Dermis blood vessel endothelial cell (primary cell): ENCODE measurements at regions not wholly inside any gene's neighbourhood (a gene's known extent, or its start where the extent isn't known, plus 50 kb on each side); places are given as distances from the start of the nearest gene placed in this dataset.

Experiments used
- DNase-seq: peaks from one replicate; pipeline ENCODE4 v3.0.0; 2010

DNA sequence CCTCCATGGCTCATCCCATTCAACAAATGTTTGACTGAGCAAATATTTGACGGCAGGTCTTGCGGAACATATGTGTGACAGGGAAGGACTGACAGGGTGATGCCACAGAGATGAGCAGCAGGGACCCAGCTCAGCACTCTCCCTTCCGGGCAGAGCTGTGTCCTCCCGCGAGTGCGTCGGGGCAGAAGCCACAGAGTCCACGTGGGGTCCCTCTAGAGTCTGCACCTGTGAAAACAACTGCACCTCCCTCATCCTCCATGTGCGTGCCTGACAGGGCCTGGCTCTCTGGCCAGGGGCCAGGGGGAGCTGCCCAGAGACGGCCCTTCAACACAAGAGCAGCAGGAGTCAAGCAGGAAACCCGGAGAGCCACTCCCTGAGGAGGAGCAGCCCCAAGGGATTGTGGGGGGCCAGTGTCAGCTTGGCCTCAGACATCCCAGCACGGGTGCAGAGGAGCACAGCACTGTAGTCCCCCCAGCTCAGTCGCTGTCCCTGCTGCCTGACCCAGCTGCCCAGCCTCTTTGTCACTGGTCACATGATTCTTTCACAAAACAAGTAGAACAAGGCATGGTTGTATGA lies 83.6 kb upstream of the TMEM72 start:
- DNase-seq: no peak

DNA sequence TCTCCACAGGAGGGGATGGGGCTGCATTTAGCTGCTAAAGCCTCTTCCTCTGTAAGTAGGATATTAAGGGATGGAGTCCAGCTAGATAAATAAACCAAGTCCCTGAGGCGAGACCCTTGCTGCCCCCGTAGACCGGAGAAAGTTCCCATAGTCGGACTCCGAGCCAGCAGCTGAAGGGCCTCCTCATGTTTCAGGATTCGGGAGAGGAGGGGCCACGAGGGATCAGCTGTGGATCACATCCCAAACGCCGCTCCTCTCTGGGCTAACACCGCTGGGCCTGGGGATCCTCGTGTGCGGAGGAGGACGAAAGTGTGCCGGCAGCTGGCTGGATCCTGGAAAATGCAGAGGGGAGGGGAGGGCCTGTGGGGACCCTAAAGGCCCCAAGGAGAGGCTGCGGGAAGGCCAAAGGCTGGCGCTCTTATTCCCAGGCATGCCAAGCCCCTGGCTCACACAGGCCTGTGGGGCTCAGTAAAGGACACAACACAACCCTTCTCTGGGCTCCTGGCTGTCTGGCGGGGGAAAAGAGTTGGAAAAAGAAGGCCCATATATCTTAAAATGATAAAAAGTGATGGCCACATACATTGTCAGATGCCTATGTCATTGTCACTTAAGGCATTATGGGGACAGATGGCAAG lies 82.5 kb upstream of the TMEM72 start:
- DNase-seq: no peak

DNA sequence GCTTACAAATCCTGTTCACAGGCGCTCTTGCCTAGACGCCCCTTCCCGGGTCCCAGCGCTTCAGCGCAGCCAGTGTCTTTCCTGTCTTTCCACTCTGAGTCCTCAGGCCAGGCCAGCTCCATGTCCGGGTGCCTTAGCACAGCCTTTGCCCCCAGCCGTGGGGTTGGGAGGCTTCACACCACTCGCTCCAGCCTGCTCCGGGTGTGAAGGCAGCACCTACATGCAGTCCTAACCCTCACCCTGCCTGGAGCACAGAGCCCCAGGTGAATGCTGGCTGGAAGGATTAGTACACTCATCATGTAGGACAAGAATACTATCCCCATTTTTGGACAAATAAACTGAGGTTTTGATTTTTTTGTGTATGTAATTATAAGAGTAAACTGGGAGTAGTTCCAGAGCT lies 81.7 kb upstream of the TMEM72 start:
- DNase-seq: no peak

DNA sequence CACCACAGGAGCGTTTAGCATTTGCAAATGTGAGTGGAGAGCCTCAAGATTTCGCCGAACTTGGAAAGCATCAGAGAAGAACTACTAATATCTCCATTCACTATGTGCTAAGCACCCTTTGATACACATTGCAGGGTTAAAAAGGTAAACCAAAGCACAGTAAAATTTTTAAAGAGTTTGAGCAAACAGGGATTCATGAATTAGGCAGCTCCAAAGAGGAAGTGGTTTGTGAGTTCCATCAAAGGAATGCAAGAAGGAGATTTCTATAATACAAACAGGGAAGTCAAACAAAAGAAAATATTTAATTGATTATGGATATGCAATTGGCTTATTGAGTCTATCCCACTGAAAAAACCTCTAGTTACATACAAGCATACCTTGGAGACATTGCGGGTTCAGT lies 81.1 kb upstream of the TMEM72 start:
- DNase-seq: no peak

DNA sequence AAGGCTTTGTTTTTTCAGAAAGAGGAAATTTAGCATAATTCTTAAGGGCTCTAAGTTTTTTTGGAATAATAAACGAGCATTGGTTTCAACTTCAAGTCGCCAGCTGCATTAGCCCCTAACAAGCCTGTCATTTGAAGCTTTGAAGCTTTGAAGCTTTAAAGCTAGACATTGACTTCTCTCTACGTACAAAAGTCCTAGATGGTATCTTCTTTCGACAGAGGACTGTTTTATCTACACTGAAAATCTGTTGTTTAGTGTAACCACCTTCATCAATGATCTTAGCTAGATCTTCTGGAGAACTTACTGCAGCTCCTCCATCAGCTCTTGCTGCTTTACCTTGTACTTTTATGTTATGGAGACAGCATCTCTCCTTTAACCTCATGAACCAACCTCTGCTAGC lies 79.6 kb upstream of the TMEM72 start:
- DNase-seq: no peak

DNA sequence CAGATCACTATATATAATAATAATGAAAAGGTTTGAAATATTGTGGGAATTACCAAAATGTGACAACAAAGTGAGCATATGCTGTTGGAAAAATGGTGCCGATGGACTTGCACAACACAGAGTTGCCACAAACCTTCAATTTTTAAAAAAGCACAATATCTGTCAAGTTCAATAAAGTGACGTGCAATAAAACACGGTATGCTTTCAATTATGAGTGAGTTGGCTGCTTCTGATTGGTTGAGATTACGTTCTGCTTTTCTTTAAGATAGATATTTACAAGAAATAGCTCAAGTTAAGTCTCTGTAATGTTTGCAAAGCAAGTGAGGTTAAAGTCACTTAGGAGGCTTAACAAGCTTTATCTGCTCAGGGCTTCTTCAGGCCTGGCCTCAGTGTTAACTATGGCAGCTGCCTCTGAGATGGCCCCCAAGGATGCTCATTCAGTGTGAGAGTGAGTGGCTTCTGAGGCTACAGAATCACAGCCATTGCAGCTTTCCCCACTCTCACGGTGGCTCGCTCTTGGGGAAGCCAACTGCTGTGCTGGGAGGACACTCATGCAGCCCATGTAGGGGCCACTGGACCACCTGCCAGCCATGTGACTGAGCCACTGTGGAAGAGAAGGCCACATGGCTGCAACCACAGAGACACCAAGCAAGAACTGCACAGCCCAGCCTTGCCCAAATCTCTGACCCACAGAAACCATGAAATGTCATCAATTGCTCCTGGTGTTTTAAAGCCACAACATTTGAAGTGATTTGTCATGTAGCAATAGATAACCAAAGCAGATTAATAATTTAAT lies 78.3 kb upstream of the TMEM72 start:
- no peak for DNase-seq

DNA sequence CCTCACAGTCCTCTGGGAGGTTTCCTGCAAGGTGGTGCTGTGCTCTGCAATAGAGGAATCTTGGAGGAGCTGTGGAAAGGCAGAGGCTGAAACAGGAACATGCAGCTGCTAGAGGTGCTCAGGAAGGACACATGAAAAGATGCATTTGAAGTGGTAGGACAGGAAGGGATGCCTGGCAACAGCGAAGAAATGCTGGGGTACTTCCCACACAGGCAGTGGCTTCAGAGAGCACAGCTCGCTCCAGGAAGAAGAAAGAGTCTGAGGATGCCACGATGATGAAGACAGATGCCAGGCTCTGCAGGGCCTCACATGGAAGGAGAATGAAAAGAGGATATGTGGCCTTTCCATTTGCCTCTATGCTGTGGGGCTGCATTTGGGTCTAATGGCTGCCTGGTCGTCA lies 77.0 kb upstream of the TMEM72 start:
- no peak for DNase-seq

DNA sequence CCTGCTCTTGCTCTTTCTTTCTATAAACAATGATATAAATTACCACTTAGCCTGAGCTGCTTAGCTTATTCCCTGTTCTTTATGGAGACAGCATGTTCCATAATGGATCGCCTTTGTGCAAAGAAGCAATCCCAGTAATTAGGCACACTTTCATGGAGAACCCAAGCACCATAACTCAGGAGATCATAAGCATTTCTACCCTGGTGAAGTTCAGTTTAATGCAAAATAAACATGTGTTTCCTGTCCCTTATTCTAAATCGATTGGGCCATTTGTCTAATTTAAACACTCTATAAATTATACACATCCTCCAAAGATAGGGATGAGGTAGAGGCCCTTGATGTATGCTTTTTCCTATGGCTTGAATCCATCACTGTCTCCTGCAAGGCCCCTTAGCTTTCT lies 75.8 kb upstream of the TMEM72 start:
- no peak for DNase-seq

DNA sequence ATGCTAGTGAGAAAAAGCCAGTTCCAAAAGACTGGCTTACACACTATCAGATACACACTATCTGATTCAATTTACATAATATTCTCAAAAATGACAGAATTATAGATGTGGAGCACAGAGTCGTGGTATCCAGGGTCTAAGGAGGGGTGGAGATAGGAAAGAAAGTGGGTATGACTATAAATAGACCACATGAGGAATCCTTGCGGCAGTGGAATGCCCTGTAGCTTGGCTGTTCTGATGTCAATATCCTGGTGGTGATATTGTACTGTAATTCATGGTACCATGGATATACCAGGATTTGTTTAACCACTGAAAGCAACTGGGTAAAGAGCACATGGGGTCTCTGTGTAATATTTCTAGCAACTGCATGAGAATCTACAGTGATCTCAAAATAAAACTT lies 67.7 kb upstream of the TMEM72 start:
- DNase-seq: no peak

DNA sequence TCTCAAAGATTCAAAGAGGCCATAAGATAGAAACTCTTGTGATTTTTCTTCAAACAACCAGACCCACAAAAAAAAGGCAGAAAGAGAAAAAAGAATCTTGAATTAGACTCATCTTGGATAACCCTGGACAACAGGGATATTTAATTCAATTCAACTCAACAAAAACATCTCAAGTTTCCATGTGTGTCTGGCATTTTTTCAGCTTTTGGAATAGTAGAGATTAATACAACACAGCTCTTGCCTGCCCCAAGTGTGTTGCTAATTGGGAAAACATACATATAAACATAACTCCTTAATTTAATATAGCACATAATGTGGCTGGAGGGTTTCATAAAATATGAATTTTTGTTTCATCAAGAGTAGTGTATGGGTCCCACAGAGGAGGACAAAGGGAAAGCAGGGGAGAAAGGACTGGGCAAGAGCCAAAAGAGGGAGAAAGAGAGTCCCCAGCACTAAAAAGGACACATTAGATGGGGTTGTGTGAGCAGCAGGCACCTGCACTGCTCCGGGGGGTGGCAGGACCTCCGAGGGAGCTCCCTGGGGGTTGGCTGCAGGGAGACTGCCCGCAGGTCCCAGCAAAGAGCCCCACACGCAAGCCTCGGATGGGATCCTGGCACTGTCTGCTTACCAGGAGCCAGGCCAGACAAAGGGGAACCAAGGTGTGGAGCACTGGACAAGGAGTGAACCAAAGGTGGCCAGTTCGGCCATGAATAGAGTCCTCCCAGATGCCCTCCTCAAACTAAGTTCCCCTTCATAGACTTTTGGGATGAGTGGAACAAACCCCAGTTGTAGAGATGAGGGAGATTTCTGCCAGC lies 65.6 kb upstream of the TMEM72 start:
- DNase-seq: no peak

DNA sequence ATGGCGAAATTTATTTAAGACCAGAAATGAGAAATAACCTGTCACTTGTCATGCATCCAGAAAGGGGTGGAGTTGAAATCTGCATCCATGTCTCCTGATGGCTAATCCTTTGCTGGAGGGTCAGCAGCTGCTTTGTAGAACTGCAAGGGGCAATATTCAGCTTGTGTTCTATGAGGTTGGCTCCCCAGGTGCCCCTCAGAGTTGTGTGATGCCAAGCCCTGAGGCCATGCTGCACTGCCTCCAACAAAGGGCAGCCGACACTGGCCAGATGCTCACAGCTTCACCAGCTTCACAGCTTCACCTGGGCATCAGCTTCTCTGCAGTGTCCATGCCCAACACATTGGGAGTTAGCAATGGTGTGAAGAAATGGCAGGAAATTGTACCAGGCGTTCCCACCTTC lies 64.0 kb upstream of the TMEM72 start:
- DNase-seq: no peak

DNA sequence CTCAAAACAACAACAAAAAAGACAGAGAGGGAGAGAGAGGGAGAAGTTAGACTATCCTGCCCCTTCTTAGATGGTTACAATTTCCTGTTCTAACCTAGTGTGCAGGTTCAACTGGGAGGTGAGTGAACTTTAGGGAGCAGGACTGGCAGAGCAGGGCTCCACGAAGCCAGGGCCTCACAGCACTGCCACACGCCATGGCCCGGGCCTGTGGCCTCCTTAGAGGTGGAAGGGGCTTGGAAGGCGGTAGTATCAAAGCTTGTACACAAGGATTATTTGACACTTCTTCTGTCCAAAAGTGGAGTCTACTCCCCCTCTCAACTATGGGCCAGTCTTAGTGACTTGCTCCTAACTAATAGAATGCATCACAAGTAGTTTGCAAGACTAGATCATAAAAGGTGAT lies 62.9 kb upstream of the TMEM72 start:
- DNase-seq: no peak

DNA sequence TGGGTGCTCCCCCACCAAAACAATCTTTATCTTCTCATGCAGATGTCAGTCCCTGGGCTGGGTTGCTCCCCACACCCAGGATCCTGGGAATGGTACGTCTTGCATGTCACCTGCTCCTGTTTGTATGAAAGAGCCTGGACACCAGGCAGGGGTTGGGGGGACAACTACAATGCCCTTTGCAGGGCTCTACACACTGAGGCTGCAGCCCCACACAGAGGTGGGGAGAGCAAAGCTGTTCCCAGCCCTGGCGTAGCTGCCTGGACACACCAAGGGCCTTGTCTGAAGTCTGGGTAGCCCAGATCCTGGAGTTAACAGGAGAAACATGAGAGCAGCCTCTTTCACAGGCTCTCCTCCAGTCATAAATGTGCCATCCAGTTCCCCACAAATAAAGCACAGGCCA lies 61.2 kb upstream of the TMEM72 start:
- no peak for DNase-seq

DNA sequence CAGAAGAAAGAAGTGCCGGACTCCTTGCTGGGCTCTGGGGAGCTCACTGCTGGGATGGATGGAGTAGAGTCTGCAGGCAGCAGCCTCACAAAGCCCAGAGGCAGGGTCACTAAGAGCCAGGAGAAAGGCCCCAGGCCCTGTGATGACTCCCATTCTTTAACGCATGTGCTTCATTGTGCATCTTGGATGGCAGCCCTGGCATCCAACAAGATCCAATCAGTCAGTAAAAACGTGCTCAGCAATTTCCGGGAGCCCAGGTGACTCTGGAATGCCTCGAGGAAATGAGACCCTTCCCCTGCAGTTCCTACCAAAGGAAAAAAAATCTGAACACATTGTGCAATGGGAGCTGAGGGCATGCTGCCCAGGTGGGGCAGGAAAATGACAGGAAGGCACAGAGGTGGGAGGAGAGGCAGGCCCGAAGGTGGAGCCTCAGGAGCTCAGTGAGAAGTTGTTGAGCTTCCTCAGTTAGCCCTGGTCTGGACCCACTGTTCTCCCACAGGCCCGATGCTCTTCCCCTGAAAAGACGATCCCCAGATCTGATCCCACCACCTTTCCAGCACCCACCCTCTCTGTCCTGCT lies 60.7 kb upstream of the TMEM72 start:
- DNase-seq: peak; percentile 18

DNA sequence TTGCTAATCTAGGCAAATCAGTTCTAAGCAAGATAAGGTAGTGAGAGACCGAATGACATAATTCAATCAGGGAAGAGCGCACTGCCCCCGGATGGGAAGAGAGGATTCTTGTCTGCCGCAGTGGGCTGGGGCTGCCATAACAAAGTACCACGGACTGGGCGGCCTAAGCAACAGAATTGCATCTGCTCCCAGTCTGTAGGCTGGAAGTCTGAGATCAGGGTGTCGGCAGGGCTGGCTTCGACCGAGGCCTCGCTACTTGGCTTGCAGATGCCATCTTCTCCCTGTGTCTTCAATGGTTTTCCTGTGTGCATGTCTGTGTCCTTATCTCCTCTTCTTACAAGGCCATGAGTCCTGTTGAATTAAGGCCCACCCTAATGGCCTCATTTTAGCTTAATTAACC lies 59.7 kb upstream of the TMEM72 start:
- DNase-seq: no peak

DNA sequence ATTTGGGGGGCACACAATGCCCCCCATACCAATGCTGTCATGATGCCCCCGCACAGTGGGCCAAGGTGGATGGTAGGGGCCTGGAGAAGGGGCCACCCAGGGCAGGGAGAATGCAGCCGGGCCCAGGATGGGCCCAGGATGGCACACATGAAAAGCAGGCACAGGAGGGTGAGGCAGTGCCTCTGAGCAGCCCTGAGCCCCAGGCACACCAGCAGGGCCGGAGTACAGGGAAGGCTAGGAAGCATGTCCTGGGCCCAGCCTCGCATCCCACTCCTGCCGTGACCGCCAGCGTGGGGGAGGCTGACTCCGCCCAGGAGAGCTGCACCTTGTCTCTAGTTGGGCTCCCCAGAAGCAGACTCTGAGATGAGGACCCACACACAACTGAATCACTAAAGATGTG lies 59.3 kb upstream of the TMEM72 start:
- no peak for DNase-seq

DNA sequence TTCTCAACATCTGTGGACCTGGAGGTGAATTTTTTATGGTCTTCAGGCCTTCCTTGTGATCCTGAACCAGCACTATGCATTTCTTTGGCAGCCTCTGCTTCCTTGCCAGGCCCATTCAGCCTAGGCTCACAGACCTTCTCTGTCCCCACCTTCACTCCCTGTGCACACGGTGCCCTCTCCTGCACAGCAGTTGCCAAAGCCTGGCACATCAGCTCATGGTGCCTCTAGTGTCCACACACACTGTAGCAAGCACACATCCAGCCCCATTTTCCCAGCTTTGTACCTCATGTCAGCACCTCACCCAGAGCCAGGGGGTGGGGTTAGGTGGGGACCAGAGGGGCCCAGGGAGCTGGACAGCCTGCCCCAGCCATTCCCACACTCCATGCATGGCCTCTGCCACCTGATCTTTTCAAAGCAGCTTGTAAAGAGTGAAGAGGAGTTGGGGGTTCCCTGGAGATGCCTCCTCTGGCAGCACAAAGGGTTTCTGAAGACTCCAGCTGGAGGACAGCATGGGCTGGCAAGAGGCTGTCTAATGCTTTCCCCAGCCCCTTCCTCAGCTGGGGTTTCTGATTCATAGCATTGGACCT lies 57.9 kb upstream of the TMEM72 start:
- peak; percentile 15 for DNase-seq

DNA sequence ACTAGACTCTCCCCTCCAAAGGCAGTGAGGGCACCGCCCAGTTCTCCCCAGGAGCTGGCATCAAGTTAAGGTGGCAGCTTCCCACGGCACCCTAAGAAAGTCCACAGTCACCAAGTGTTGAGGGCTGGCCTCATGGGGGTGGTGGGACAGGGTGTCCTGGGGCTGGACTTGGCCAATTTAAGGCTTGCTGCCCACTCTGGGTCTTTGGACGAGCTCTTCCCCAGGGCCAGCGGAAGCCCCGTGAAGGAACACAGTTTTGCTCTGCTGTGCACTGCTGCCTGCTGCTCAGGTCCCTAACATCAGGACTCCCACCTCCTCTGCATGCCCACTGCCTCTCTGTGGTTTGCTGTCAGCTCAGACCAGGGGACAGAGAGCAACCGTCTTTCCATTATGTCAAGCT lies 57.3 kb upstream of the TMEM72 start:
- no peak for DNase-seq

DNA sequence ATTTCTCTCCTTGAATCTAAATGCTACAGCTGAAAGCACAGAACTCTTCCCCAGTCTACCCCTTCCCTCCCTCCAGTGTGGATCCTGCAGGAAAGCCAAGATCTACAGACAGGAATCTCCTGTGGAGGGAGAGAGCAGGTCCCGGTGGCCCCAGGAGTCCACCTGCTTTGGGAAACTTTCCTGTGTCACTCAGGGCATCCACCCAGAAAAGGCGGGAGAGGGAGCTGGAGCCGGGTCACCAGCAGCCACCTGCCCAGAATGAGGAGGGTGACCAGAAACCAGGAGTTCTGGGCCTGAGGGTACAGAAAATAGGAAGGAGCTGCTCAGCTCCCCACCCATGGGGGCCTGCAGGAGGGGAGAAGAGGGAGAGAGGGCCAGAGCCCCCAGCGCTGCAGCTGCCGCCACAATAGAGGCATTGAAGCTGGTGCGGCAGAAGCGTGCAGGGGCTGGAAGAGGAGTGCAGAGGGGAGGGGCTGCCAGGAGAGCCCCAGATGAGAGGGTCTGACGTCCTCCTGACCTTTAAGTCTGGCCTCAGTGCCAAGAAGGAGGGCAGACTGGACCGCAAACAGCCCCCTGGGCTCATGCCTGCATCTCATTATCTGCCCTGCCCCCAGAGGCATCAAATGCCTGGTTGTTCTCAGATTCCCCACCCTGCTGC lies 56.3 kb upstream of the TMEM72 start:
- DNase-seq: no peak

DNA sequence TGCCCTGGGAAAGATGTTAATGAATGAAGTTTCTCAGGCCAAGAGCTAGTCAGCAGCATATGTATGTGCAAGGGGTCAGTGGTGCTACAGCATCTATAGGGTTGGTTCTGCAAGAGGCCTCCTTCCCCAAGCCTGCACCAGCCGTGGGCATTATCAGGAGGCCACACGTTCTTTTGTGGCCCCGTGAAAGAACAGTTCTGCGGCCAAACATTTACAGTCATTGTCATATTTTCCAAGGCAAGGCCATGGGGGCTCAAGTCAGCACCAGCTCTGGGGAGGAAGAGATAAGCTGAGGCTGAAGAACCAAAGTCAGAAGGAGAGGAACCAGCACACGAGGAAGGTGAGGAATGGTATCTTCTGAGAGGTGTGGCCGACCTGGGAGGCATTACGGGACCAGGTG lies 54.4 kb upstream of the TMEM72 start:
- DNase-seq: no peak

DNA sequence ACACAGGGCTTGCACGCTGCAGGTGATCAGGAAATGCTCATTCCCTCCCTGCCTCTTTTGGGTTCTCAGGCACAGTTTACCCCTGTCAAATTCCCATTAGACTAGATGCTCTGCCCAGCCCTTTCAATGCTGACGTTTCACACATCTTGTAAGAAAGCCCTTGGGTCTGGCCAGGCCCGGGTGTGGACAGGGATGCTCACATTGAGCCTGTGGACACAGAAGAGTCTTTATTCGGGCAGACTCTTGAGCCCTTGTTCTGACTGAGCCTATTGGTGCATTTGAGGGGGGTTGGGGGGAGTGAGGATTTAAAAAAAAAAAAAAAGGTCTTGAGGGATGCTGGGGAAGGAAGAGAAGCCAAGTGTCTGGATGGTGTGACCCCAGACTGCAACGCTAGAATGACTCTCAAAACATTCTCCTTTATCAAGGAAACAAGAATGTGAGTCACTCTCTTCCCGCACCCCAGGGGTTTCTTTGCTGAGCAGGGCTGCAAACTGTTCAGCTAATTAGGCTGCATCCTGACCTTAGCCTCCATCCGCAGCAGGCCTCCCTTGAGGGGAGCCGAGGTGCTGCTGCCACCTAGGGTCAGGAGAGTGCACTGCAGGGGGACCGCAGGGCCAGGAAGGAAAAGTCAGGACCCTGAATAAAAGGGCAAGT lies 53.6 kb upstream of the TMEM72 start:
- peak; percentile 75 for DNase-seq

DNA sequence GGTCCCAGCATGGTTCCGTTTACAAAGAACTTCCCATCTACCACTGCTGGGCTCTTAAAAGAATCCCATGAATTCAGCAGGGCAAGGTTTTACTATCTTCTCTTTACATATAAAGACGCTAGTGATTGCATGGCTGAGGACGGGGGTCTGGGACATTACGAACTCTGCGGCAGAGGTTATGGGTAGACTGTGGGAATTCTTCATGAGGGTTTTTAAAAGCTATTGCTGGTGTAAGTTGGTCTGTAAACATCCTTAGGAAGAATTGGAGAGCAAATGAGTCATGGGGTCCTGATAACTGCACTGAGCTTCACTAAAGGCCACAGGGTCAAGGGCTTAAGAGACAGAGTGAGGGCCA lies 53.1 kb upstream of the TMEM72 start:
- DNase-seq: no peak
